HK-2 (cell line): ENCODE measurements at regions not wholly inside any gene's neighbourhood (a gene's known extent, or its start where the extent isn't known, plus 50 kb on each side); places are given as distances from the start of the nearest gene placed in this dataset.
"Not testable (repeated sequence)": the region's sequence is repeated elsewhere in the genome, so short reads cannot be mapped to it uniquely, and the experiment has no call there.

ENCODE experiments used
- DNase-seq: peaks from one replicate; pipeline ENCODE4 v3.0.0-alpha.2; 2018; ENCODE audit not compliant: unreplicated experiment

DNA sequence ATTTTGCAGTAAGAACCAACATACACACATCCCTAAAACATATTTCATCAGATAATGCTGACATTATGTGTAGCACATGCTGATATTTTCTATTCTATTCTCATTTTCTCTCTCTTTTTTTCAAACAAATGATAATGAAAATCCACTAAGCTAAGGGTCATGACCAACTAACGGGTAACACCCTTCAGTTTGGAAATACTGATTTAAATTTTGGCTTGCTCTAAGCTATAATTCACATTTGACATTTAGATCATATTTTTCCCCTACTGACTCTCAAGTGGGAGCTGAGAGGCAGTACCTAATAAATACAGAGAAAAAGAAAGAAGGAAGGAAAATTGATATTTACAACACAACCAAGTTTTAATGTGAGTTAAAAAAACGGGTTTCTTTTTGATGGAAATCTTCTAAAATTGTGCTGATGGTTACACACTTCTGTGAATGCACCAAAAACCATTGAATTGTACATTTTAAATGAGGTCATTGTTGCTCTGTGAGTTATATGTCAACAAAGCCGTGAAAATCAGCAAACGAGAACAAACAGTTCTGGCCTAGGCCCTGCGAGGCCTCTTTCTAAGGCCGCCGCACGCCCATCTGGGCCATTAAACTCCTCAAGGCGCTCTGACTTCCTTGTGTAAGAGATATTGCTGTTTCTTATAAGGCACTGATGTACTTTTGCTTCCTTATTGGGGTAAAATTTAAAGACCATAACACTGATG, 124.2 kb downstream of the GALR1 start:
- no peak for DNase-seq

- no peak for DNase-seq
These were observed 124.8 kb downstream of the GALR1 start for GRCh38 chr18:77374446-77374805.

DNA sequence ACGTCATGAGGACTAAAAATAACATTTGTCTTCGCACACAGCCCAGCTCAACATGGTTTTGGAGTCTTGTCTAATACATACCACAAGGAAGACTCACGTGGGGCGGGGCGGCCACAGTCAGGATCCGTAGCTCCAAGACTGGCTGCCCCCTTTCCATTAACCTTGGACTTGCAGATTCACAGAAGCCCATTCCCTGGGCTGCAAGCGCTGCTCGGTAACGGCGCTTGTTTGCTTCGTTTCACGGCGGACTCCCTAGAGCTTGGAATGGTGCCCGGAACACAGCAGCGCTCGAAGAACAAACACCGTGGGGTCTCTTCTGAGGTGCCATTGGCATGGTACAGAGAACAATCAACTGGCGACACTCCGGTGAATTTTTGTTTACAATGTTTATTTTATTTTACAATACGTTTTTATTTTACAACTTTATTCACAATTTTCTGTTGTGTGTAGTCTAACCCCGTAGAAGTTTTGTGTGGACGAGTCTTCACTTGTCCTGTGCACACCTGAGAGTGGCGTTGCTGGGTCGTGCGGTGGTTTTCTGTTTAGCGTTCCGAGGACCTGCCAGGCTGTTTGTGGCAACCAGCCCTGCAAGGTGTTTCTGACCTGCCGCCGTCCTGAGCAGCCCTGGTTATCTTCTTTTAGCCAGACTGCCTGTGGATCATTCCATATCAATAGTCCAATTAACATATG, 126.5 kb downstream of the GALR1 start:
- DNase-seq, result no peak

GRCh38 chr18:77376733-77377094, 127.1 kb downstream of the GALR1 start:
- DNase-seq, result no peak

DNA sequence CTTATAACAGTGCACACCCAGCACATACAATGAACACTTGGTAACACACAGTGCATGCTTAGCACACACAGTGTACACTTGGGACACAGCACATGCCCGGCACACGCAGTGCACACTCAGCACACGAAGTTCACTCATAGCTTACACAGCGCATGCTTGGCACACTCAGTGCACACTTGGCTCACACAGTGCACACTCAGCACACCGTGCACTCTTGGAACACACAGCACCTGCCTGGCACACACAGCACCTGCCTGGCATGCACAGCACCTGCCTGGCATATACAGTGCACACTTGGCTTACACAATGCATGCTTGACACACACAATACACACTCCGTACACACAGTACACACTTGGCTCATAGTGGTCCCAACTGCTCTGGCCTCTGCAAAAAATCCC, 128.2 kb downstream of the GALR1 start:
- no peak for DNase-seq

DNA sequence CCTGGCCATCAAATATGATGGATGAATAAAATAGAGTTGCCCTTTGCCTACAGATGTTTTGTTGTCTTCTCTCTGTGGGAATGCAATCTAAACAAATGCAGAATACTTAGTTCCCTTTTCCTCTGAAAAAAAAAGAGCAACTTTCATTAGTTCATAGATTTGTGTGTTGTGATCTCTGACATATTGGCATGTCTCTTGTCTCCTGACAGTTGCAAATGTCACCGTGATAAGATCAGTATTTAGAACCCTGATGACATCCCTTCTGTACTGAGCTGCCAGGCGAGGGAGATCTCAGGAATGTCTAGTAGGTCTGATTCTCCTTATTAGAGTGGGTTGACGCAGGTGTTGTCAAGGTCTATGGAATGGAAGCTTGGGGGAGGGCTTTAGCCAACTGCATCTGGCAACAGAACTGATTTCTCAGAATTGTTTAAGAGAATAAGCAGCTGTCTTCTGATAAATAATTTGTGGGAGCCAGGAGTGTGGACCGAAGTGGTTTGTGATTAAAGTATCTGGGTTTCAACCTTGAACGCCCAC, 130.4 kb downstream of the GALR1 start:
- no peak for DNase-seq

- no peak for DNase-seq
These were observed 131.0 kb downstream of the GALR1 start for GRCh38 chr18:77380695-77381094.

- no peak for DNase-seq
These were observed 142.7 kb downstream of the GALR1 start for GRCh38 chr18:77392321-77392720.

- no peak for DNase-seq
These were observed 143.9 kb downstream of the GALR1 start for GRCh38 chr18:77393519-77393918.

GRCh38 chr18:77395953-77396352, 146.3 kb downstream of the GALR1 start:
- DNase-seq, result no peak

DNA sequence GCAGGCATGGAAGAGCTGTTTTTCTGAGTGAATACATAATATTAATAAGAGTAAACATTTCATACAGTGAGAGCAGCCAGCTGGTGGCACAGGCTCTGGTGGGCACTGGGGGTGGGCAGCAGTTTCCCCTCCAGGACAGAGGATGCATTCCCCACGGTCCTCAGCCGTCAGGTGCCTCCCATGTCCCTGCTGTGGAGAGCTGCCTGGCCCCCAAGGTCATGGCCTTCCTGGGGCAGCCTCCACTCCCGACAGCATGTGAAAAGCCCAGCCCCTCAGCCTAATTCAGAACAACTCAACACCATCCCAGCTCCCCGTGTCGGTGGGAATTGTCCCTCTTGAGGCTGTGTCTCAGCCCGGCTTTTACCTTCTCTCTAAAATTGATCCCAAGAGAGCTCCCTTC, 147.4 kb downstream of the GALR1 start:
- no peak for DNase-seq

DNA sequence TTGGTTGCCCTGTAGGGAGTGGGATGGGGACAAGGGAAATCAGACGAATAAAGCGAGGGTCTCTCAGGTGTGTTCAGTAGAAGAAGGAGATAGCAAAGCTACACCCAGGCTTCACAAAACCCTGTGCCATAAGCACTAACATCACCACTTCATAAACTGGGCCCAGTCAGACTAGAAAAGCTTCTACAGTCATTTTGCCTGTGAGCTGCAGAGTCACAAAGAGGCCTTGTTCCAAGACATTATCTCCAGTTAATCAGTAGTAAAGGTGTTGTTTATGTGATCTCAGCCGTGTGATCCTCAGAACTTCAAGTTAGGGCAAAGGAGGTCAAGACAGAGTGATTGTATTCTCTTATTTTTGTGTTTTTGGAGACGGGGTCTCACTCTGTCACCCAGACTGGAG, 148.0 kb downstream of the GALR1 start:
- DNase-seq, result no peak

DNA sequence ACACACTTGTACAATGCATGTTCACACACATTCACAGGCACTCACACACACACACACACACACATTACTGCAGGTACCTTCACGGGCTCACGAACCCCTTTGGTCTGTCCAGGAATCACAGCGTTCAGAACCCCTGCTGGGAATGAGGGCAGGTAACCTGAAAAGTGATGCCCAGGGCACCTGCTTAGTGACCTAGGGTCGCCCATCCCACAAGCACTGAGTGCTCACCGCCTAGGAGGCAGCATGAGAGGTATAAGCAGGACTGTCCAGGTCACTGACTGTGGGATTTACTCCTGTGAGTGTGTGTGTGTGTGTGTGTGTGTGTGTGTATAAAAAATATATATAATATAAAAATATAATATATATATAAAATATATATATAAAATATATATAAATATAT, 150.9 kb downstream of the GALR1 start:
- DNase-seq, result no peak

- DNase-seq, result no peak
These were observed 151.5 kb downstream of the GALR1 start for GRCh38 chr18:77401173-77401572.

- no peak for DNase-seq
These were observed 154.4 kb downstream of the GALR1 start for GRCh38 chr18:77403969-77404535.

- no peak for DNase-seq
These were observed 155.4 kb downstream of the GALR1 start for GRCh38 chr18:77405096-77405495.

DNA sequence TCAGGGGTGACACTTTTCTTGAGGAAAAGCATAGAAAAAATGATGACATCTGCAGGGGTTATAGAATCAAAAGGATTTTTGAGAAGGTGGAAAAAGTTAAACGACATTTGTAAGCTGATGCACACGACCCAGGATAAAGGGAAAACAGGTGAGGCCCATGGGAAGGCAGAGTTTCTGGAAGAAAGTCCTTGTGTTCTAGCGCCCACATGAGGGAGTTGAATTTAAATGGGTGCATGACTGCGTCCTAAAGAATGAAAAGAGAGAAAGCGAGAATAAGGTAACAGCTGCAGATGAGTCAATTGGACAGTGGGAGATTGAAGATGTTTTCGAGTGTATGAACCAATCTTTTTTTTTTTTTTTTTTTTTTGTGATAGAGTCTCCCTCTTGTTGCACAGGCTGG, 158.1 kb downstream of the GALR1 start:
- DNase-seq, result no peak

GRCh38 chr18:77421546-77421945, 171.9 kb downstream of the GALR1 start:
- not testable (repeated sequence) for DNase-seq

DNA sequence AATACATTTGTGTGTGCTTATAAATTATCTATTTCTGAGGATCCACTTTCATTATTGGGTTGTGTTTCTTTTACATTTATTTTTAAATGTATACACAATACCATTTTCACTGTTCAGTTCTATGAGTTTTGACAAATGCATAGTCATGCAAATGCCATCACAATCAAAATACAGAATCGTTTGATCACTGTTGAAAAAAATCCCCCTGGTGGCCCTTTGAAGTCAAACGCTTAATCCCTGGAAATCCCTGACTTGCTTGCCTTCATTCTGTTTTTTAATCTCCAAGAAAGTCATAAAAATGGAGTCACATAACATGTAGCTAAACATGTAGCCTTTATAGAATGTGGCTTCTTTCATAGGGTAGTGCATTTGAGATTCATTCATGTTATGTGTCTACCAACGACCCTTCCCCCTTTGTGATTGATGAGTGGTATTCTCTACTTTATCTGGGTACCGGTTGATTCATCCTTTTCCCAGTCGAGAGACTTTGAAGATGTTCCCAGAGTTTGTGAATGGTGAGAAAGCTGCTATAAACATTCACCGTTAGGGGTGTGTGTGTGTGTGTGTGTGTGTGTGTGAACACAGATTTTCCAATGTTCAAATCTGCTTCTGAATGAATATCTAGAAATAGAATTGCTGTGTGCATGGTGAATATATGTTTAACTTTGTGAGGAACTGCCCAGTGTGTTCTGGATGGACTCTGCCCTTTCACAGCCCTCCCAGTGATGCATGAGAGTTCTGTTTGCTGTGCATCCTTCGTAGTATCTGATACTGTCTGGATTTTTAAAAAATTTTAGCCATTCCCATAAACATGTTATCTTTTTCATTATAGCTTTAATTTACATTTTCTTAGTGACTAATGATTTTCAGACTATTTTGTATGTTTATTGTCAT, 173.6 kb downstream of the GALR1 start:
- DNase-seq, result no peak

GRCh38 chr18:77433076-77433475, 183.4 kb downstream of the GALR1 start:
- DNase-seq, result no peak

- DNase-seq, result no peak
These were observed 190.2 kb downstream of the GALR1 start for GRCh38 chr18:77439888-77440287.

DNA sequence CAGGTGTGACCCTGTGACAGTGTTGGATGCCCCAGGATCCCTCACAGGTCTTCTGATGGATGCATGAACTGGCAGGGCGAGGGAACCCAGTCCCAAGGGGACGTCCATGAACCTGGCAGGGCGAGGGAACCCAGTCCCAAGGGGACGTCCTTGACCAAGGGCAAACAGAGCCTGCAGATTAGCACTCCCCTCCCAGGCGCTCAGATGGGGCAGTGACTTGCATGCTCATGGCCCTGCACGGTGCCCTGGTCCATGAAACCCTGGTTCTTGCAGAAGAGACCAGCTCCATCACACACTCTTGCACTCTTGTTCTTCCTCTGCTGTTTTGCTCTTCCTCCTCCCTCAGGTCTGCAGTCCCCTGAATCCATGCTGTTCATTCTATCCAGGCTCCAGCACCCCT, 192.7 kb downstream of the GALR1 start:
- no peak for DNase-seq
